HG03060 (cell line): ENCODE measurements at regions not wholly inside any gene's neighbourhood (a gene's known extent, or its start where the extent isn't known, plus 50 kb on each side); places are given as distances from the start of the nearest gene placed in this dataset.

Experiments used
- ATAC-seq: cut with Tn5 transposase; IDR thresholded peaks from one replicate; pipeline ENCODE4 v1.9.1; 2021; ENCODE audit warnings: low read depth, moderate number of reproducible peaks; ENCODE audit not compliant: unreplicated experiment

GRCh38 chr9:14031810-14032209 lies 282.1 kb downstream of the NFIB start:
- ATAC-seq = no peak

- ATAC-seq = no peak
Observed at GRCh38 chr9:14031060-14031414, 282.9 kb downstream of the NFIB start.

- ATAC-seq = no peak
Observed at GRCh38 chr9:14030375-14031059, 283.4 kb downstream of the NFIB start.

GRCh38 chr9:14029806-14030374 lies 284.1 kb downstream of the NFIB start:
- ATAC-seq = no peak

- ATAC-seq = no peak
Observed at GRCh38 chr9:14027116-14027800, 286.7 kb downstream of the NFIB start.

- no peak for ATAC-seq
Observed at GRCh38 chr9:14025741-14026140, 288.2 kb downstream of the NFIB start.

GRCh38 chr9:14023285-14023684 lies 290.7 kb downstream of the NFIB start:
- no peak for ATAC-seq

- no peak for ATAC-seq
Observed at GRCh38 chr9:14021871-14022525, 291.9 kb downstream of the NFIB start.

GRCh38 chr9:14018081-14018480 lies 295.9 kb downstream of the NFIB start:
- no peak for ATAC-seq

- ATAC-seq = no peak
Observed at GRCh38 chr9:14014744-14015143, 299.2 kb downstream of the NFIB start.

- ATAC-seq = no peak
Observed at GRCh38 chr9:14014218-14014617, 299.7 kb downstream of the NFIB start.

- ATAC-seq = no peak
Observed at GRCh38 chr9:14011799-14012560, 302.0 kb downstream of the NFIB start.

- no peak for ATAC-seq
Observed at GRCh38 chr9:14007190-14007769, 306.7 kb downstream of the NFIB start.

GRCh38 chr9:14006386-14007187 lies 307.4 kb downstream of the NFIB start:
- ATAC-seq = no peak

GRCh38 chr9:14004110-14004509 lies 309.8 kb downstream of the NFIB start:
- ATAC-seq = no peak

- ATAC-seq = no peak
Observed at GRCh38 chr9:13994240-13994639, 319.7 kb downstream of the NFIB start.

- ATAC-seq = no peak
Observed at GRCh38 chr9:13993632-13994185, 320.2 kb downstream of the NFIB start.

GRCh38 chr9:13992138-13993088 lies 321.5 kb downstream of the NFIB start:
- no peak for ATAC-seq
